H1 (cell line): ENCODE measurements at regions not wholly inside any gene's neighbourhood (a gene's known extent, or its start where the extent isn't known, plus 50 kb on each side); places are given as distances from the start of the nearest gene placed in this dataset.

Source experiments
- BCL11A ChIP-seq, 2 experiments: IDR thresholded peaks; one replicate each; pipeline ENCODE4 v1.6.1; 2011; ENCODE audit warnings: low read depth in 2 of 2, low read length in 2 of 2, mild to moderate bottlenecking in 2 of 2
- CBX8 ChIP-seq: fragments of 300-800, 300-1000 bp; sonication (generic); IDR thresholded peaks from 2 replicates; pipeline ENCODE4 v1.7.1; 2016; ENCODE audit warnings: low read depth, low read length, borderline replicate concordance
- CHD1 ChIP-seq: IDR thresholded peaks from 2 replicates; pipeline ENCODE4 v1.6.1; 2012; ENCODE audit warnings: low read depth, low read length, improper control_type of control experiment
- EP300 ChIP-seq, 2 experiments: IDR thresholded peaks; 1 replicate in 1 of 2; 2 replicates in 1 of 2; pipeline ENCODE4 v1.6.1; 2011 to 2012; ENCODE audit warnings: low read depth in 2 of 2, low read length in 2 of 2, mild to moderate bottlenecking in 2 of 2, borderline replicate concordance in 1 of 2, inconsistent platforms in 1 of 2, moderate library complexity in 1 of 2
- EZH2 ChIP-seq: fragments of 200-600 bp; sonication (generic); IDR thresholded peaks from 2 replicates; pipeline ENCODE4 v1.7.1; 2012; ENCODE audit warnings: low read depth, mild to moderate bottlenecking, moderate library complexity, low read length, inconsistent platforms; ENCODE audit not compliant: severe bottlenecking
- HDAC6 ChIP-seq: IDR thresholded peaks from one replicate; pipeline ENCODE4 v1.7.1; 2012; ENCODE audit warnings: low read depth, mild to moderate bottlenecking, inconsistent platforms, low read length, moderate library complexity
- JUND ChIP-seq: IDR thresholded peaks from 2 replicates; pipeline ENCODE4 v1.6.1; 2011; ENCODE audit warnings: mild to moderate bottlenecking, improper control_type of control experiment, low read length
- POLR2A ChIP-seq, 2 experiments: IDR thresholded peaks; 1 replicate in 1 of 2; 2 replicates in 1 of 2; pipeline ENCODE4 v1.6.1; 2011; ENCODE audit warnings: low read depth in 2 of 2, low read length in 2 of 2, mild to moderate bottlenecking in 2 of 2; ENCODE audit errors: control extremely low read depth in 1 of 2
- POLR2AphosphoS5 ChIP-seq: IDR thresholded peaks from 2 replicates; pipeline ENCODE4 v1.6.1; 2011; ENCODE audit warnings: low read depth, low read length
- SUZ12 ChIP-seq: fragments of 200-600 bp; sonication (generic); IDR thresholded peaks from 2 replicates; pipeline ENCODE4 v1.6.1; 2012; ENCODE audit warnings: mild to moderate bottlenecking, inconsistent platforms, low read length, moderate library complexity, mixed read lengths
- TAF7 ChIP-seq: optimal IDR thresholded peaks from 2 replicates; pipeline ENCODE3; 2011; ENCODE audit warnings: low read depth, mild to moderate bottlenecking, inconsistent platforms, low read length, moderate library complexity, borderline replicate concordance
- TF ChIP-seq, protein P1 (sequence below), 3 experiments: IDR thresholded peaks; 1 replicate in 2 of 3; 2 replicates in 1 of 3; pipeline versions ENCODE4 v1.5.1 to v1.6.1; 2011; ENCODE audit warnings: low read length in 3 of 3, mild to moderate bottlenecking in 3 of 3, inconsistent platforms in 2 of 3, low read depth in 1 of 3, moderate library complexity in 1 of 3; ENCODE audit not compliant: insufficient read depth in 1 of 3; ENCODE audit errors: control extremely low read depth in 1 of 3

DNA sequence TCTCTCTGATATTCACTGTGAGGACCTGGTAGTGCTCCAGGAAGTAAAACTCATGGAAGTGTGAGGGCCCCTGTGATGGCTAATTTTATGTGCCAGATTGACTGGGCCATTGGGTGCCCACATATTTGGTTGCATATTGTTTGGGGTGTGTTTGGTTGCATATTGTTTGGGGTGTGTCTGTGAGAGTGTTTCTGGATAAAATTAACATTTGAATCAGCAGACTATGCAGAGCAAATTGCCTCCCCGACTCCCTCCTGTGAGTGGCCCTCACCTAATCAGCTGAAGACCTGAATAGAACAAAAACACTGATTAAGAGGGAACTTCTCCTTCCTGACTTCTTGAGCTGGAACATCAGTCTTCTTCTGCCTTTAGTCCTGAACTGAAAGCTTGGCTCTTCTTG lies 173.3 kb upstream of the LINC00305 start:
- no peak for TF ChIP-seq TAF7
- no peak for TF ChIP-seq BCL11A (IDR thresholded peaks at IDR 0.05; ENCODE audit: low read depth in 2 of 2, low read length in 2 of 2)
- TF ChIP-seq HDAC6, result no peak
- TF ChIP-seq CHD1, result no peak
- TF ChIP-seq, protein P1, sequence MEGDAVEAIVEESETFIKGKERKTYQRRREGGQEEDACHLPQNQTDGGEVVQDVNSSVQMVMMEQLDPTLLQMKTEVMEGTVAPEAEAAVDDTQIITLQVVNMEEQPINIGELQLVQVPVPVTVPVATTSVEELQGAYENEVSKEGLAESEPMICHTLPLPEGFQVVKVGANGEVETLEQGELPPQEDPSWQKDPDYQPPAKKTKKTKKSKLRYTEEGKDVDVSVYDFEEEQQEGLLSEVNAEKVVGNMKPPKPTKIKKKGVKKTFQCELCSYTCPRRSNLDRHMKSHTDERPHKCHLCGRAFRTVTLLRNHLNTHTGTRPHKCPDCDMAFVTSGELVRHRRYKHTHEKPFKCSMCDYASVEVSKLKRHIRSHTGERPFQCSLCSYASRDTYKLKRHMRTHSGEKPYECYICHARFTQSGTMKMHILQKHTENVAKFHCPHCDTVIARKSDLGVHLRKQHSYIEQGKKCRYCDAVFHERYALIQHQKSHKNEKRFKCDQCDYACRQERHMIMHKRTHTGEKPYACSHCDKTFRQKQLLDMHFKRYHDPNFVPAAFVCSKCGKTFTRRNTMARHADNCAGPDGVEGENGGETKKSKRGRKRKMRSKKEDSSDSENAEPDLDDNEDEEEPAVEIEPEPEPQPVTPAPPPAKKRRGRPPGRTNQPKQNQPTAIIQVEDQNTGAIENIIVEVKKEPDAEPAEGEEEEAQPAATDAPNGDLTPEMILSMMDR (IDR thresholded peaks at IDR 0.05; ENCODE audit: control extremely low read depth in 1 of 3, insufficient read depth in 1 of 3, low read depth in 1 of 3, low read length in 3 of 3), result no peak
- no peak for TF ChIP-seq JUND
- TF ChIP-seq POLR2A (IDR thresholded peaks at IDR 0.05; ENCODE audit: control extremely low read depth in 1 of 2, low read depth in 2 of 2, low read length in 2 of 2), result no peak
- no peak for TF ChIP-seq EZH2
- TF ChIP-seq POLR2AphosphoS5, result no peak
- no peak for TF ChIP-seq EP300 (IDR thresholded peaks at IDR 0.05; ENCODE audit: borderline replicate concordance in 1 of 2, low read depth in 2 of 2, low read length in 2 of 2)
- TF ChIP-seq SUZ12, result no peak
- no peak for TF ChIP-seq CBX8
